CD8-positive, alpha-beta memory T cell (primary cell): ENCODE measurements at regions not wholly inside any gene's neighbourhood (a gene's known extent, or its start where the extent isn't known, plus 50 kb on each side); places are given as distances from the start of the nearest gene placed in this dataset.

ENCODE experiments used
- CTCF ChIA-PET: fragments of 350-600 bp; sonication (Branson Sonifier 250); formaldehyde crosslinking; loops from one replicate; lab custom pipeline; 2021; ENCODE audit warnings: antibody characterized with exemption; lab: Charles Lee
- POLR2A ChIA-PET: fragments of 350-600 bp; sonication (Branson Sonifier 250); formaldehyde crosslinking; loops from one replicate; lab custom pipeline; 2021; ENCODE audit warnings: antibody characterized with exemption; lab: Charles Lee
- DNase-seq, 5 donors: peaks; one replicate each; pipeline versions ENCODE4 v3.0.0 to v3.0.0-alpha.2; 2020 to 2022; ENCODE audit warnings: mixed read lengths in 1 of 5
- H3K27ac ChIP-seq: one replicate; pipeline ENCODE4 v1.7.0; 2013; ENCODE audit warnings: low read depth, mild to moderate bottlenecking, low read length, moderate library complexity
- H3K27me3 ChIP-seq: 2 replicates; pipeline ENCODE4 v1.7.0; 2013; ENCODE audit warnings: low read length, mild to moderate bottlenecking; ENCODE audit not compliant: insufficient read depth, poor library complexity, severe bottlenecking
- H3K36me3 ChIP-seq: 2 replicates; pipeline ENCODE4 v1.7.0; 2013; ENCODE audit warnings: mild to moderate bottlenecking, low read length, moderate library complexity; ENCODE audit not compliant: insufficient read depth
- H3K4me1 ChIP-seq: 2 replicates; pipeline ENCODE4 v1.7.0; 2013; ENCODE audit warnings: mild to moderate bottlenecking, low read length, moderate library complexity; ENCODE audit not compliant: insufficient read depth
- H3K4me3 ChIP-seq: 2 replicates; pipeline ENCODE4 v1.7.0; 2013; ENCODE audit warnings: mild to moderate bottlenecking, low read length
- H3K9me3 ChIP-seq: 2 replicates; pipeline ENCODE4 v1.7.0; 2013; ENCODE audit warnings: mild to moderate bottlenecking, low read length
- H3K27ac Mint-ChIP-seq, 8 donors: one replicate each; pipeline ENCODE4 v1.8.0; 2020 to 2021; ENCODE audit warnings: mixed read lengths in 8 of 8, mild to moderate bottlenecking in 6 of 8, inconsistent platforms in 3 of 8, moderate library complexity in 3 of 8
- H3K27me3 Mint-ChIP-seq, 2 donors: one replicate each; pipeline ENCODE4 v1.8.0; 2020 to 2021; ENCODE audit warnings: mixed read lengths in 2 of 2, mild to moderate bottlenecking in 1 of 2, moderate library complexity in 1 of 2
- H3K36me3 Mint-ChIP-seq, 3 donors: one replicate each; pipeline ENCODE4 v1.8.0; 2020 to 2021; ENCODE audit warnings: mixed read lengths in 3 of 3, inconsistent platforms in 1 of 3, mild to moderate bottlenecking in 1 of 3
- H3K4me1 Mint-ChIP-seq, 3 donors: one replicate each; pipeline ENCODE4 v1.8.0; 2020 to 2021; ENCODE audit warnings: mixed read lengths in 3 of 3, inconsistent platforms in 1 of 3, mild to moderate bottlenecking in 1 of 3
- H3K4me3 Mint-ChIP-seq, 7 donors: one replicate each; pipeline ENCODE4 v1.8.0; 2020 to 2021; ENCODE audit warnings: mixed read lengths in 7 of 7, mild to moderate bottlenecking in 6 of 7, moderate library complexity in 4 of 7, inconsistent platforms in 2 of 7
- H3K9me3 Mint-ChIP-seq, 5 donors: one replicate each; pipeline ENCODE4 v1.8.0; 2020 to 2022; ENCODE audit warnings: mixed read lengths in 5 of 5, mild to moderate bottlenecking in 3 of 5, moderate library complexity in 2 of 5, inconsistent platforms in 1 of 5

- H3K4me3 Mint-ChIP-seq, result no peak overlapping the region
- Histone ChIP-seq H3K27me3 (no peaks in the 10 kb centered on the region), H3K9me3 (no peaks in the 10 kb centered on the region), H3K4me3 (no peak overlapping the region), H3K36me3 (no peaks in the 10 kb centered on the region), H3K27ac (no peak overlapping the region), H3K4me1 (no peaks in the 10 kb centered on the region)
- no peaks in the 10 kb centered on the region for H3K4me1 Mint-ChIP-seq
- no peak overlapping the region for H3K27ac Mint-ChIP-seq
- H3K27me3 Mint-ChIP-seq, result no peaks in the 10 kb centered on the region
- DNase-seq, result no peak
- peaks cover 0 to 24% (median 5%) of the 10 kb centered on the region in 5 donors for H3K9me3 Mint-ChIP-seq
- ChIA-PET CTCF (no interaction called here), POLR2A (no interaction called here)
- no peaks in the 10 kb centered on the region for H3K36me3 Mint-ChIP-seq
These were observed 367.3 kb downstream of the GRIA2 start for GRCh38 chr4:157587681-157588423.

- H3K27me3 Mint-ChIP-seq, result no peaks in the 10 kb centered on the region
- Histone ChIP-seq H3K27ac (no peak overlapping the region), H3K36me3 (no peaks in the 10 kb centered on the region), H3K4me3 (no peak overlapping the region), H3K9me3 (no peaks in the 10 kb centered on the region), H3K27me3 (no peaks in the 10 kb centered on the region), H3K4me1 (no peaks in the 10 kb centered on the region)
- no peak overlapping the region for H3K27ac Mint-ChIP-seq
- H3K9me3 Mint-ChIP-seq, result peaks cover 0 to 26% (median 4%) of the 10 kb centered on the region in 5 donors
- no peaks in the 10 kb centered on the region for H3K4me1 Mint-ChIP-seq
- ChIA-PET CTCF (no interaction called here), POLR2A (no interaction called here)
- no peak overlapping the region for H3K4me3 Mint-ChIP-seq
- no peaks in the 10 kb centered on the region for H3K36me3 Mint-ChIP-seq
- DNase-seq, result no peak
These were observed 361.6 kb downstream of the GRIA2 start for GRCh38 chr4:157582141-157582540.

- CTCF ChIA-PET, result no interaction called here
- H3K4me3 ChIP-seq, result no peak overlapping the region
- no peak overlapping the region for H3K27ac Mint-ChIP-seq
- POLR2A ChIA-PET, result no interaction called here
- no peaks in the 10 kb centered on the region for H3K4me1 Mint-ChIP-seq
- DNase-seq, result no peak
- H3K27me3 ChIP-seq, result no peaks in the 10 kb centered on the region
- H3K4me3 Mint-ChIP-seq, result no peak overlapping the region
- no peaks in the 10 kb centered on the region for H3K4me1 ChIP-seq
- H3K9me3 ChIP-seq, result no peaks in the 10 kb centered on the region
- no peaks in the 10 kb centered on the region for H3K36me3 Mint-ChIP-seq
- H3K27me3 Mint-ChIP-seq, result no peaks in the 10 kb centered on the region
- H3K9me3 Mint-ChIP-seq, result peaks cover 0 to 22% (median 2%) of the 10 kb centered on the region in 5 donors
- H3K36me3 ChIP-seq, result no peaks in the 10 kb centered on the region
- no peak overlapping the region for H3K27ac ChIP-seq
These were observed 356.2 kb downstream of the GRIA2 start for GRCh38 chr4:157576671-157577217.

- Histone ChIP-seq H3K4me1 (no peaks in the 10 kb centered on the region), H3K36me3 (no peaks in the 10 kb centered on the region), H3K9me3 (no peaks in the 10 kb centered on the region), H3K4me3 (no peak overlapping the region), H3K27me3 (no peaks in the 10 kb centered on the region), H3K27ac (no peak overlapping the region)
- Mint-ChIP-seq H3K27me3 (no peaks in the 10 kb centered on the region), H3K27ac (no peak overlapping the region), H3K4me3 (no peak overlapping the region), H3K36me3 (no peaks in the 10 kb centered on the region), H3K9me3 (peaks cover 0 to 23% (median 2%) of the 10 kb centered on the region in 5 donors), H3K4me1 (no peaks in the 10 kb centered on the region)
- no peak for DNase-seq
- POLR2A ChIA-PET, result no interaction called here
- CTCF ChIA-PET, result no interaction called here
These were observed 354.8 kb downstream of the GRIA2 start for GRCh38 chr4:157575339-157575738.

GRCh38 chr4:157574606-157575005 is 354.1 kb downstream of the GRIA2 start:
- peaks cover 0 to 18% (median 2%) of the 10 kb centered on the region in 5 donors for H3K9me3 Mint-ChIP-seq
- no peaks in the 10 kb centered on the region for H3K36me3 ChIP-seq
- no peaks in the 10 kb centered on the region for H3K4me1 ChIP-seq
- DNase-seq, result no peak
- no peaks in the 10 kb centered on the region for H3K27me3 ChIP-seq
- no peak overlapping the region for H3K4me3 ChIP-seq
- no peak overlapping the region for H3K27ac Mint-ChIP-seq
- H3K27me3 Mint-ChIP-seq, result no peaks in the 10 kb centered on the region
- H3K9me3 ChIP-seq, result no peaks in the 10 kb centered on the region
- H3K4me1 Mint-ChIP-seq, result no peaks in the 10 kb centered on the region
- POLR2A ChIA-PET, result no interaction called here
- CTCF ChIA-PET, result no interaction called here
- no peak overlapping the region for H3K4me3 Mint-ChIP-seq
- H3K27ac ChIP-seq, result no peak overlapping the region
- H3K36me3 Mint-ChIP-seq, result no peaks in the 10 kb centered on the region

GRCh38 chr4:157572951-157573350 is 352.4 kb downstream of the GRIA2 start:
- Histone ChIP-seq H3K4me3 (no peak overlapping the region), H3K27ac (no peak overlapping the region), H3K4me1 (no peaks in the 10 kb centered on the region), H3K27me3 (no peaks in the 10 kb centered on the region), H3K36me3 (no peaks in the 10 kb centered on the region), H3K9me3 (no peaks in the 10 kb centered on the region)
- H3K4me3 Mint-ChIP-seq, result no peak overlapping the region
- no peak overlapping the region for H3K27ac Mint-ChIP-seq
- peaks cover 0 to 17% (median 2%) of the 10 kb centered on the region in 5 donors for H3K9me3 Mint-ChIP-seq
- no peaks in the 10 kb centered on the region for H3K36me3 Mint-ChIP-seq
- ChIA-PET CTCF (no interaction called here), POLR2A (no interaction called here)
- DNase-seq, result no peak
- H3K4me1 Mint-ChIP-seq, result no peaks in the 10 kb centered on the region
- H3K27me3 Mint-ChIP-seq, result no peaks in the 10 kb centered on the region

GRCh38 chr4:157572284-157572683 is 351.8 kb downstream of the GRIA2 start:
- H3K4me3 ChIP-seq, result no peak overlapping the region
- no peaks in the 10 kb centered on the region for H3K27me3 Mint-ChIP-seq
- no peaks in the 10 kb centered on the region for H3K27me3 ChIP-seq
- POLR2A ChIA-PET, result no interaction called here
- no peaks in the 10 kb centered on the region for H3K4me1 Mint-ChIP-seq
- no peak overlapping the region for H3K27ac ChIP-seq
- no peaks in the 10 kb centered on the region for H3K4me1 ChIP-seq
- CTCF ChIA-PET, result no interaction called here
- no peaks in the 10 kb centered on the region for H3K9me3 ChIP-seq
- H3K36me3 Mint-ChIP-seq, result no peaks in the 10 kb centered on the region
- peaks cover 0 to 17% (median 2%) of the 10 kb centered on the region in 5 donors for H3K9me3 Mint-ChIP-seq
- no peaks in the 10 kb centered on the region for H3K36me3 ChIP-seq
- no peak for DNase-seq
- H3K27ac Mint-ChIP-seq, result no peak overlapping the region
- H3K4me3 Mint-ChIP-seq, result no peak overlapping the region

- no peak overlapping the region for H3K27ac ChIP-seq
- no peaks in the 10 kb centered on the region for H3K9me3 ChIP-seq
- no peaks in the 10 kb centered on the region for H3K4me1 Mint-ChIP-seq
- ChIA-PET CTCF (no interaction called here), POLR2A (no interaction called here)
- no peak overlapping the region for H3K4me3 ChIP-seq
- H3K4me3 Mint-ChIP-seq, result no peak overlapping the region
- no peak for DNase-seq
- no peaks in the 10 kb centered on the region for H3K27me3 ChIP-seq
- no peaks in the 10 kb centered on the region for H3K27me3 Mint-ChIP-seq
- H3K27ac Mint-ChIP-seq, result no peak overlapping the region
- no peaks in the 10 kb centered on the region for H3K36me3 ChIP-seq
- H3K9me3 Mint-ChIP-seq, result peaks cover 2 to 16% (median 4%) of the 10 kb centered on the region in 5 donors
- H3K36me3 Mint-ChIP-seq, result no peaks in the 10 kb centered on the region
- no peaks in the 10 kb centered on the region for H3K4me1 ChIP-seq
These were observed 344.2 kb downstream of the GRIA2 start for GRCh38 chr4:157564771-157565170.
